ENCODE measurements at regions not wholly inside any gene's neighbourhood (a gene's known extent, or its start where the extent isn't known, plus 50 kb on each side); places are given as distances from the start of the nearest gene placed in this dataset.

DNA sequence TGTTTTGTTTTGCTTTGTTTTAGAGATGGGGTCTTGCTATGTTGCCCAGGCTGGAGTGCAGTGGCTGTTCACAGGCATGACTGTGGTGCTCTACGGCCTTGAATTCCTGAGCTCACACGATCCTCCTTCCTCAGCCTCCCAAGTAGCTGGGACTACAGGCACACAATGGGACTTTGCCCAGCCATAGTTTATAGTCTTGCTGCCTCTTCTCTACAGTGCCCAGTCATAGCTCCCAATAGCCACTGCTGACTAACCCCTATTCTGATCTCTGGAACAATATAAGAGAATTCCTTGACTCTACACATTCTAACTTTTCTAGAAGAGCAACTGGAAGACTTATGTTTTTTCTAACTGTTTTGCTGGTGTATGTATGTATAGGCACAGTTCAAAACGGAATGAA lies 319.2 kb downstream of the PCDH7 start:
- no peak overlapping the region for H3K27ac Mint-ChIP-seq
- H3K4me1 ChIP-seq (ENCODE audit: insufficient read depth, low read length): no peaks in the 10 kb centered on the region
- CTCF ChIA-PET: no interaction called here
- H3K27me3 Mint-ChIP-seq: no peaks in the 10 kb centered on the region
- no peaks in the 10 kb centered on the region for H3K4me1 Mint-ChIP-seq (ENCODE audit: low read depth)
- H3K36me3 Mint-ChIP-seq (ENCODE audit: low read depth): no peaks in the 10 kb centered on the region
- POLR2A ChIA-PET: no interaction called here
- peaks cover 5% of the 10 kb centered on the region for H3K9me3 Mint-ChIP-seq
- ATAC-seq (ENCODE audit: poor library complexity) (no peak), DNase-seq (no peak)
- intact Hi-C loops (cut with DNase I, micrococcal nuclease): no loop called here
- no peaks in the 10 kb centered on the region for H3K27me3 ChIP-seq (ENCODE audit: control insufficient read depth in 1 of 2, insufficient read depth in 2 of 2, low read length in 2 of 2)
- H3K27ac ChIP-seq (ENCODE audit: low read depth in 1 of 2, low read length in 2 of 2): no peak overlapping the region
- H3K4me3 Mint-ChIP-seq: no peak overlapping the region
- TF ChIP-seq, protein P1, sequence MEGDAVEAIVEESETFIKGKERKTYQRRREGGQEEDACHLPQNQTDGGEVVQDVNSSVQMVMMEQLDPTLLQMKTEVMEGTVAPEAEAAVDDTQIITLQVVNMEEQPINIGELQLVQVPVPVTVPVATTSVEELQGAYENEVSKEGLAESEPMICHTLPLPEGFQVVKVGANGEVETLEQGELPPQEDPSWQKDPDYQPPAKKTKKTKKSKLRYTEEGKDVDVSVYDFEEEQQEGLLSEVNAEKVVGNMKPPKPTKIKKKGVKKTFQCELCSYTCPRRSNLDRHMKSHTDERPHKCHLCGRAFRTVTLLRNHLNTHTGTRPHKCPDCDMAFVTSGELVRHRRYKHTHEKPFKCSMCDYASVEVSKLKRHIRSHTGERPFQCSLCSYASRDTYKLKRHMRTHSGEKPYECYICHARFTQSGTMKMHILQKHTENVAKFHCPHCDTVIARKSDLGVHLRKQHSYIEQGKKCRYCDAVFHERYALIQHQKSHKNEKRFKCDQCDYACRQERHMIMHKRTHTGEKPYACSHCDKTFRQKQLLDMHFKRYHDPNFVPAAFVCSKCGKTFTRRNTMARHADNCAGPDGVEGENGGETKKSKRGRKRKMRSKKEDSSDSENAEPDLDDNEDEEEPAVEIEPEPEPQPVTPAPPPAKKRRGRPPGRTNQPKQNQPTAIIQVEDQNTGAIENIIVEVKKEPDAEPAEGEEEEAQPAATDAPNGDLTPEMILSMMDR (IDR thresholded peaks at IDR 0.05): no peak
- H3K9me3 ChIP-seq (ENCODE audit: control insufficient read depth in 1 of 2, insufficient read depth in 1 of 2, low read length in 2 of 2): no peaks in the 10 kb centered on the region
- H3K4me3 ChIP-seq (ENCODE audit: low read length): no peak overlapping the region
- no peaks in the 10 kb centered on the region for H3K36me3 ChIP-seq (ENCODE audit: insufficient read depth, low read length)

DNA sequence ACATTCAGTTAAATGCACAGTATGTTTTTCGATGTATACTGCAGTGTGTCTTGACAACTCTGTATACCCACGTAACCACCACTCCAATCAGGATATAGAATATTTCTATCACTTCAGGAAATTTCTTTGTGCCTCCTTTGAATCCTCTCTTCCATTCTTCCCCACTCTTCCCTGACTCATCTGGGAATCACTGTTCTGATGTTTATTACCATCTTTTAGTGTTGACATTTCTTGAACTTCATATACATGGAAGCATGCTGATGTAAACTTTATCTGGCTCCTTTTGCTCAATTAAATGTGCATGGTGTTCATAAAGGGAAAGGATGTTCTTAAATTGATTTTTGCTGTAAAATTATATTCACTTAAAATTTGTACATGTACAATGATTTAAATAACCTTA lies 319.9 kb downstream of the PCDH7 start:
- Histone ChIP-seq H3K36me3 (ENCODE audit: insufficient read depth, low read length) (no peaks in the 10 kb centered on the region), H3K27ac (ENCODE audit: low read depth in 1 of 2, low read length in 2 of 2) (no peak overlapping the region), H3K9me3 (ENCODE audit: control insufficient read depth in 1 of 2, insufficient read depth in 1 of 2, low read length in 2 of 2) (no peaks in the 10 kb centered on the region), H3K4me1 (ENCODE audit: insufficient read depth, low read length) (no peaks in the 10 kb centered on the region), H3K4me3 (ENCODE audit: low read length) (no peak overlapping the region), H3K27me3 (ENCODE audit: control insufficient read depth in 1 of 2, insufficient read depth in 2 of 2, low read length in 2 of 2) (no peaks in the 10 kb centered on the region)
- Mint-ChIP-seq H3K27ac (no peak overlapping the region), H3K36me3 (ENCODE audit: low read depth) (no peaks in the 10 kb centered on the region), H3K4me1 (ENCODE audit: low read depth) (no peaks in the 10 kb centered on the region), H3K4me3 (no peak overlapping the region), H3K27me3 (no peaks in the 10 kb centered on the region), H3K9me3 (peaks cover 5% of the 10 kb centered on the region)
- ChIA-PET POLR2A (no interaction called here), CTCF (no interaction called here)
- no peak for ATAC-seq (ENCODE audit: poor library complexity)
- TF ChIP-seq, protein P1 (IDR thresholded peaks at IDR 0.05): no peak
- no peak for DNase-seq
- intact Hi-C loops (cut with DNase I, micrococcal nuclease): no loop called here

DNA sequence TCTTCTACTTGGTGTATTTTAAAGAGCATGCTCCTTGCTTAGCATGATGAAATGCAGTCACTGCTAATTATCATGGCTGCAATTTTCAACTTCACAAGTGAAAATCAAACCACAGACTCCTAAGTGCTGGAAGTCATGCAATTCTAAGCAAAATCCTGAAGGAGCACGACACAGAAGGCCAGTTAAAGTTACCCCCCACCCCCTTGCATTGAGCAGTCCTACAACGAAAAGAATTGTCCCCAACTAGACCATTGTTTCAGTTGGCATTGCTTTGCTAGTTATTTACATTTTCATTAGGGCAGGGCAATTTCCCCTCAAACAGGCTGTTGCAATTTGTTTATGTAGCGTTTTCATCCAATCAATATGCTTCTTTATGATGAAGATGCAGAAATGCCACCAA lies 321.2 kb downstream of the PCDH7 start:
- Mint-ChIP-seq H3K4me3 (no peak overlapping the region), H3K36me3 (ENCODE audit: low read depth) (no peaks in the 10 kb centered on the region), H3K4me1 (ENCODE audit: low read depth) (no peaks in the 10 kb centered on the region), H3K27ac (no peak overlapping the region), H3K27me3 (no peaks in the 10 kb centered on the region), H3K9me3 (peaks cover 5% of the 10 kb centered on the region)
- ChIA-PET POLR2A (no interaction called here), CTCF (no interaction called here)
- TF ChIP-seq, protein P1 (IDR thresholded peaks at IDR 0.05): no peak
- no peak for ATAC-seq (ENCODE audit: poor library complexity)
- intact Hi-C loops (cut with DNase I, micrococcal nuclease): no loop called here
- DNase-seq: no peak
- Histone ChIP-seq H3K36me3 (ENCODE audit: insufficient read depth, low read length) (no peaks in the 10 kb centered on the region), H3K4me3 (ENCODE audit: low read length) (no peak overlapping the region), H3K4me1 (ENCODE audit: insufficient read depth, low read length) (no peaks in the 10 kb centered on the region), H3K27ac (ENCODE audit: low read depth in 1 of 2, low read length in 2 of 2) (no peak overlapping the region), H3K27me3 (ENCODE audit: control insufficient read depth in 1 of 2, insufficient read depth in 2 of 2, low read length in 2 of 2) (no peaks in the 10 kb centered on the region), H3K9me3 (ENCODE audit: control insufficient read depth in 1 of 2, insufficient read depth in 1 of 2, low read length in 2 of 2) (no peaks in the 10 kb centered on the region)
